Activated CD8-positive, alpha-beta memory T cell treated with anti-CD3 and anti-CD28 coated beads, Interleukin-2, amount 10 ng/mL, durations not matched to agents 7 days and 5 days (primary cell): ENCODE measurements at regions not wholly inside any gene's neighbourhood (a gene's known extent, or its start where the extent isn't known, plus 50 kb on each side); places are given as distances from the start of the nearest gene placed in this dataset.
"Not testable (repeated sequence)": the region's sequence is repeated elsewhere in the genome, so short reads cannot be mapped to it uniquely, and the experiment has no call there.

Experiments used
- ATAC-seq: fragments of 150-1000 bp; cut with Tn5 transposase; one replicate; pipeline ENCODE4 v1.10.0; 2021; ENCODE audit warnings: moderate library complexity
- CTCF ChIA-PET: fragments of 350-600 bp; sonication (Branson Sonifier 250); formaldehyde crosslinking; loops from one replicate; lab custom pipeline; 2021; ENCODE audit warnings: antibody characterized with exemption; lab: Charles Lee
- DNase-seq: peaks from one replicate; pipeline ENCODE4 v3.0.0-alpha.2; 2020
- H3K27ac Mint-ChIP-seq: one replicate; pipeline ENCODE4 v1.8.0; 2021; ENCODE audit warnings: mild to moderate bottlenecking, mixed read lengths
- H3K27me3 Mint-ChIP-seq: one replicate; pipeline ENCODE4 v1.8.0; 2021; ENCODE audit warnings: mixed read lengths
- H3K36me3 Mint-ChIP-seq: one replicate; pipeline ENCODE4 v1.8.0; 2021; ENCODE audit warnings: mild to moderate bottlenecking, mixed read lengths
- H3K4me1 Mint-ChIP-seq: one replicate; pipeline ENCODE4 v1.8.0; 2021; ENCODE audit warnings: mixed read lengths
- H3K4me3 Mint-ChIP-seq: one replicate; pipeline ENCODE4 v1.8.0; 2021; ENCODE audit warnings: mild to moderate bottlenecking, moderate library complexity, mixed read lengths
- H3K9me3 Mint-ChIP-seq: one replicate; pipeline ENCODE4 v1.8.0; 2022; ENCODE audit warnings: low read depth, mixed read lengths

- no peaks in the 10 kb centered on the region for H3K36me3 Mint-ChIP-seq
- no peaks in the 10 kb centered on the region for H3K9me3 Mint-ChIP-seq
- H3K27ac Mint-ChIP-seq = no peak overlapping the region
- ATAC-seq = no peak
- no peak overlapping the region for H3K4me3 Mint-ChIP-seq
- CTCF ChIA-PET = no interaction called here
- H3K27me3 Mint-ChIP-seq = no peaks in the 10 kb centered on the region
- H3K4me1 Mint-ChIP-seq = no peaks in the 10 kb centered on the region
- DNase-seq = no peak
Measured at GRCh38 chr3:124322309-124322880, 330.5 kb upstream of the ROPN1 start.

GRCh38 chr3:124322966-124323365 lies 331.0 kb upstream of the ROPN1 start:
- no peak overlapping the region for H3K27ac Mint-ChIP-seq
- no peaks in the 10 kb centered on the region for H3K4me1 Mint-ChIP-seq
- no peaks in the 10 kb centered on the region for H3K36me3 Mint-ChIP-seq
- H3K4me3 Mint-ChIP-seq = no peak overlapping the region
- no peaks in the 10 kb centered on the region for H3K27me3 Mint-ChIP-seq
- CTCF ChIA-PET = no interaction called here
- no peak for ATAC-seq
- DNase-seq = no peak
- no peaks in the 10 kb centered on the region for H3K9me3 Mint-ChIP-seq

- Mint-ChIP-seq H3K9me3 (no peaks in the 10 kb centered on the region), H3K4me3 (no peak overlapping the region), H3K4me1 (no peaks in the 10 kb centered on the region), H3K27me3 (peaks cover 2% of the 10 kb centered on the region), H3K36me3 (no peaks in the 10 kb centered on the region), H3K27ac (no peak overlapping the region)
- CTCF ChIA-PET = no interaction called here
- ATAC-seq = no peak
- no peak for DNase-seq
Measured at GRCh38 chr3:124325248-124325647, 333.3 kb upstream of the ROPN1 start.

GRCh38 chr3:124329723-124330122 lies 337.8 kb upstream of the ROPN1 start:
- CTCF ChIA-PET = no interaction called here
- DNase-seq (no peak), ATAC-seq (no peak)
- Mint-ChIP-seq H3K36me3 (no peaks in the 10 kb centered on the region), H3K4me1 (no peaks in the 10 kb centered on the region), H3K9me3 (no peaks in the 10 kb centered on the region), H3K27ac (no peak overlapping the region), H3K4me3 (no peak overlapping the region), H3K27me3 (peaks cover 2% of the 10 kb centered on the region)

- Mint-ChIP-seq H3K36me3 (no peaks in the 10 kb centered on the region), H3K9me3 (no peaks in the 10 kb centered on the region), H3K4me3 (no peak overlapping the region), H3K4me1 (no peaks in the 10 kb centered on the region), H3K27ac (no peak overlapping the region), H3K27me3 (peaks cover 13% of the 10 kb centered on the region)
- ATAC-seq = no peak
- CTCF ChIA-PET = no interaction called here
- no peak for DNase-seq
Measured at GRCh38 chr3:124333931-124334640, 342.2 kb upstream of the ROPN1 start.

- H3K4me1 Mint-ChIP-seq = no peaks in the 10 kb centered on the region
- H3K27me3 Mint-ChIP-seq = peaks cover 13% of the 10 kb centered on the region
- no peak overlapping the region for H3K27ac Mint-ChIP-seq
- H3K4me3 Mint-ChIP-seq = no peak overlapping the region
- DNase-seq (no peak), ATAC-seq (no peak)
- no peaks in the 10 kb centered on the region for H3K9me3 Mint-ChIP-seq
- H3K36me3 Mint-ChIP-seq = no peaks in the 10 kb centered on the region
- CTCF ChIA-PET = no interaction called here
Measured at GRCh38 chr3:124336067-124336656, 344.2 kb upstream of the ROPN1 start.

GRCh38 chr3:124345845-124346244 lies 353.9 kb upstream of the ROPN1 start:
- no peak for DNase-seq
- no peak for ATAC-seq
- no peak overlapping the region for H3K27ac Mint-ChIP-seq
- CTCF ChIA-PET = no interaction called here
- no peaks in the 10 kb centered on the region for H3K9me3 Mint-ChIP-seq
- no peak overlapping the region for H3K4me3 Mint-ChIP-seq
- peaks cover 15% of the 10 kb centered on the region for H3K27me3 Mint-ChIP-seq
- no peaks in the 10 kb centered on the region for H3K36me3 Mint-ChIP-seq
- H3K4me1 Mint-ChIP-seq = no peaks in the 10 kb centered on the region

- no peaks in the 10 kb centered on the region for H3K4me1 Mint-ChIP-seq
- no peaks in the 10 kb centered on the region for H3K9me3 Mint-ChIP-seq
- no peak for DNase-seq
- H3K36me3 Mint-ChIP-seq = no peaks in the 10 kb centered on the region
- H3K27ac Mint-ChIP-seq = no peak overlapping the region
- H3K27me3 Mint-ChIP-seq = peaks cover 17% of the 10 kb centered on the region
- no peak overlapping the region for H3K4me3 Mint-ChIP-seq
- no peak for ATAC-seq
- CTCF ChIA-PET = no interaction called here
Measured at GRCh38 chr3:124346487-124346886, 354.6 kb upstream of the ROPN1 start.

- CTCF ChIA-PET = no interaction called here
- no peak for ATAC-seq
Measured at GRCh38 chr3:124347418-124347817, 355.5 kb upstream of the ROPN1 start.

GRCh38 chr3:124348555-124348954 lies 356.6 kb upstream of the ROPN1 start:
- H3K9me3 Mint-ChIP-seq, CTCF ChIA-PET, H3K4me3 Mint-ChIP-seq, H3K27ac Mint-ChIP-seq, H3K4me1 Mint-ChIP-seq, DNase-seq, H3K36me3 Mint-ChIP-seq, ATAC-seq: not testable (repeated sequence)
- H3K27me3 Mint-ChIP-seq = peaks cover 25% of the 10 kb centered on the region

More at GRCh38 chr3:124347418-124347817, 355.5 kb upstream of the ROPN1 start:
- H3K27ac Mint-ChIP-seq = no peak overlapping the region
- DNase-seq = no peak
- no peaks in the 10 kb centered on the region for H3K9me3 Mint-ChIP-seq
- H3K27me3 Mint-ChIP-seq = peaks cover 17% of the 10 kb centered on the region
- H3K4me3 Mint-ChIP-seq = no peak overlapping the region
- no peaks in the 10 kb centered on the region for H3K4me1 Mint-ChIP-seq
- no peaks in the 10 kb centered on the region for H3K36me3 Mint-ChIP-seq

GRCh38 chr3:124351430-124352148 lies 359.7 kb upstream of the ROPN1 start:
- Mint-ChIP-seq H3K4me1 (no peaks in the 10 kb centered on the region), H3K9me3 (no peaks in the 10 kb centered on the region), H3K36me3 (no peaks in the 10 kb centered on the region), H3K4me3 (no peak overlapping the region), H3K27ac (no peak overlapping the region), H3K27me3 (peaks cover 26% of the 10 kb centered on the region)
- DNase-seq (no peak), ATAC-seq (no peak)
- CTCF ChIA-PET = interaction anchor here (1.0 kb wide), 1 partner anchor 116 kb away, joined by 8 read pairs; no protein-coding TSS in a partner anchor

GRCh38 chr3:124352149-124352539 lies 360.2 kb upstream of the ROPN1 start:
- Mint-ChIP-seq H3K4me1 (no peaks in the 10 kb centered on the region), H3K27ac (no peak overlapping the region), H3K9me3 (no peaks in the 10 kb centered on the region), H3K27me3 (peaks cover 24% of the 10 kb centered on the region), H3K36me3 (no peaks in the 10 kb centered on the region), H3K4me3 (no peak overlapping the region)
- ATAC-seq = no peak
- CTCF ChIA-PET = interaction anchor here (1.0 kb wide), 2 partner anchors 116 to 197 kb away, joined by 5 to 8 read pairs; no protein-coding TSS in a partner anchor
- no peak for DNase-seq

GRCh38 chr3:124353691-124354090 lies 361.8 kb upstream of the ROPN1 start:
- no peaks in the 10 kb centered on the region for H3K36me3 Mint-ChIP-seq
- peaks cover 24% of the 10 kb centered on the region for H3K27me3 Mint-ChIP-seq
- no peak overlapping the region for H3K27ac Mint-ChIP-seq
- no peaks in the 10 kb centered on the region for H3K4me1 Mint-ChIP-seq
- no peaks in the 10 kb centered on the region for H3K9me3 Mint-ChIP-seq
- CTCF ChIA-PET = no interaction called here
- ATAC-seq (no peak), DNase-seq (no peak)
- no peak overlapping the region for H3K4me3 Mint-ChIP-seq
